ENCODE measurements at regions not wholly inside any gene's neighbourhood (a gene's known extent, or its start where the extent isn't known, plus 50 kb on each side); places are given as distances from the start of the nearest gene placed in this dataset.
A peak's percentile ranks its signal among the peaks of the same experiment; 100 is the strongest.

GRCh38 chr21:18488252-18488651 lies 84.7 kb upstream of the TMPRSS15 start:
- ChIA-PET CTCF (no interaction called here), POLR2A (no interaction called here)
- Histone ChIP-seq H3K27me3 (ENCODE audit: control insufficient read depth in 2 of 2, insufficient read depth in 2 of 2, low read length in 2 of 2) (no peaks in the 10 kb centered on the region), H3K27ac (ENCODE audit: low read depth, low read length) (no peak overlapping the region), H3K4me3 (ENCODE audit: low read length) (no peak overlapping the region), H3K4me1 (ENCODE audit: control insufficient read depth in 2 of 2, insufficient read depth in 2 of 2, low read length in 2 of 2) (no peaks in the 10 kb centered on the region), H3K9me3 (ENCODE audit: control insufficient read depth in 2 of 3, low read length in 3 of 3) (no peaks in the 10 kb centered on the region), H3K36me3 (ENCODE audit: control insufficient read depth in 2 of 3, insufficient read depth in 3 of 3, low read length in 3 of 3) (no peaks in the 10 kb centered on the region)
- Mint-ChIP-seq H3K27ac (no peak overlapping the region), H3K4me3 (no peak overlapping the region), H3K36me3 (no peaks in the 10 kb centered on the region), H3K4me1 (no peaks in the 10 kb centered on the region), H3K27me3 (no peaks in the 10 kb centered on the region), H3K9me3 (peaks cover 0 to 2% (median 0%) of the 10 kb centered on the region in 11 donors)
- ATAC-seq (no peak), DNase-seq (no peak)
- intact Hi-C loops (cut with micrococcal nuclease): no loop called here

GRCh38 chr21:18493422-18493821 lies 89.8 kb upstream of the TMPRSS15 start:
- Mint-ChIP-seq H3K36me3 (no peaks in the 10 kb centered on the region), H3K27me3 (no peaks in the 10 kb centered on the region), H3K9me3 (peaks cover 0 to 3% (median 0%) of the 10 kb centered on the region in 11 donors), H3K27ac (no peak overlapping the region), H3K4me3 (no peak overlapping the region), H3K4me1 (no peaks in the 10 kb centered on the region)
- Histone ChIP-seq H3K9me3 (ENCODE audit: control insufficient read depth in 2 of 3, low read length in 3 of 3) (no peaks in the 10 kb centered on the region), H3K27ac (ENCODE audit: low read depth, low read length) (no peak overlapping the region), H3K4me1 (ENCODE audit: control insufficient read depth in 2 of 2, insufficient read depth in 2 of 2, low read length in 2 of 2) (no peaks in the 10 kb centered on the region), H3K4me3 (ENCODE audit: low read length) (no peak overlapping the region), H3K36me3 (ENCODE audit: control insufficient read depth in 2 of 3, insufficient read depth in 3 of 3, low read length in 3 of 3) (no peaks in the 10 kb centered on the region), H3K27me3 (ENCODE audit: control insufficient read depth in 2 of 2, insufficient read depth in 2 of 2, low read length in 2 of 2) (no peaks in the 10 kb centered on the region)
- POLR2A ChIA-PET: no interaction called here
- ATAC-seq (no peak), DNase-seq (no peak)
- CTCF ChIA-PET: no interaction called here
- intact Hi-C loops (cut with micrococcal nuclease): no loop called here

DNA sequence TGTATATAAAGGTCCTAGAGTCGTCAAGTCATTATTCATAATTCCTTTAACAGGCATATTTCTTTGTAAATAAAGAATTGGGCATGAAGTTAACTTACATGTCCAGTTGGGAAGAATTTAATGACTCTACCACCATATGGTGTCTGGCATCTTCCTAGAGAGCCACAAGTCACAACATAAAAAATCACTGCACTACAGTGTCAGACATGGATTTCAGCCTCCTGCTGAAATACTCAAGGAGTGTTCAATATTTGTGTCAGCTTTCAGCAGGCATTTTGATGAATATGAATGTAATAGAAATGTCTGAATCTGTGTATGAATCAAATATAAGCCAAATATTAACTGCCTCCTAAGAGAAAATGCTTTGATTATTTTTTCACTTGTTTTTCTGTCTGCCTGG lies 91.9 kb upstream of the TMPRSS15 start:
- H3K4me1 ChIP-seq (ENCODE audit: control insufficient read depth in 2 of 2, insufficient read depth in 2 of 2, low read length in 2 of 2): no peaks in the 10 kb centered on the region
- Mint-ChIP-seq H3K36me3 (no peaks in the 10 kb centered on the region), H3K4me1 (no peaks in the 10 kb centered on the region), H3K27ac (no peak overlapping the region), H3K9me3 (peaks cover 0 to 3% (median 0%) of the 10 kb centered on the region in 11 donors), H3K27me3 (no peaks in the 10 kb centered on the region), H3K4me3 (no peak overlapping the region)
- CTCF ChIA-PET: no interaction called here
- no peaks in the 10 kb centered on the region for H3K9me3 ChIP-seq (ENCODE audit: control insufficient read depth in 2 of 3, low read length in 3 of 3)
- DNase-seq (no peak), ATAC-seq (no peak)
- POLR2A ChIA-PET: no interaction called here
- intact Hi-C loops (cut with micrococcal nuclease): no loop called here
- no peak overlapping the region for H3K27ac ChIP-seq (ENCODE audit: low read depth, low read length)
- H3K36me3 ChIP-seq (ENCODE audit: control insufficient read depth in 2 of 3, insufficient read depth in 3 of 3, low read length in 3 of 3): no peaks in the 10 kb centered on the region
- no peaks in the 10 kb centered on the region for H3K27me3 ChIP-seq (ENCODE audit: control insufficient read depth in 2 of 2, insufficient read depth in 2 of 2, low read length in 2 of 2)
- H3K4me3 ChIP-seq (ENCODE audit: low read length): no peak overlapping the region

DNA sequence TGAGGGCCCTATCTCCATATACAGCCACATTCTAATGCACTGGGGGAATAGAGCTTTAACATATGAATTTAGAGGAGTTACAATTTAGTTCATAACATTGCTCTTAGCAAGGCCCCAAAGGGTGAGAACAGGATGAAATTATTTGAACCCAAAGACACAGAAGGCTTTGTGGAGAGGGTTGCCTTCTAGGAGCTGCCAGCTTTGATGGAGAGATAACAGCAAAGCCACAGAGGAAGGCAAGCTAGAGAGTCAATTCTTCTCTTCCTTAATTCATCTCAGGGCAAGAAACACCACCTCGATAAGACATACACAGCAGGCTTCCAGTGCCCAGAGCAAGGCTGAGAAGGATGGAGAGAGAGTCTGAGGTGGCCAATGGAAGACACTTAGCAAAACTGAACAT lies 94.8 kb upstream of the TMPRSS15 start:
- H3K27ac Mint-ChIP-seq: no peak overlapping the region
- peaks cover 0 to 3% (median 0%) of the 10 kb centered on the region in 7 donors for H3K4me1 Mint-ChIP-seq
- H3K9me3 Mint-ChIP-seq: peaks cover 0 to 5% (median 0%) of the 10 kb centered on the region in 11 donors
- Histone ChIP-seq H3K27me3 (ENCODE audit: control insufficient read depth in 2 of 2, insufficient read depth in 2 of 2, low read length in 2 of 2) (no peaks in the 10 kb centered on the region), H3K4me1 (ENCODE audit: control insufficient read depth in 2 of 2, insufficient read depth in 2 of 2, low read length in 2 of 2) (no peaks in the 10 kb centered on the region), H3K27ac (ENCODE audit: low read depth, low read length) (no peak overlapping the region), H3K9me3 (ENCODE audit: control insufficient read depth in 2 of 3, low read length in 3 of 3) (no peaks in the 10 kb centered on the region), H3K36me3 (ENCODE audit: control insufficient read depth in 2 of 3, insufficient read depth in 3 of 3, low read length in 3 of 3) (no peaks in the 10 kb centered on the region), H3K4me3 (ENCODE audit: low read length) (no peak overlapping the region)
- intact Hi-C loops (cut with micrococcal nuclease): no loop called here
- ATAC-seq (no peak), DNase-seq (no peak)
- no peaks in the 10 kb centered on the region for H3K27me3 Mint-ChIP-seq
- ChIA-PET POLR2A (no interaction called here), CTCF (no interaction called here)
- H3K4me3 Mint-ChIP-seq: no peak overlapping the region
- H3K36me3 Mint-ChIP-seq: no peaks in the 10 kb centered on the region

DNA sequence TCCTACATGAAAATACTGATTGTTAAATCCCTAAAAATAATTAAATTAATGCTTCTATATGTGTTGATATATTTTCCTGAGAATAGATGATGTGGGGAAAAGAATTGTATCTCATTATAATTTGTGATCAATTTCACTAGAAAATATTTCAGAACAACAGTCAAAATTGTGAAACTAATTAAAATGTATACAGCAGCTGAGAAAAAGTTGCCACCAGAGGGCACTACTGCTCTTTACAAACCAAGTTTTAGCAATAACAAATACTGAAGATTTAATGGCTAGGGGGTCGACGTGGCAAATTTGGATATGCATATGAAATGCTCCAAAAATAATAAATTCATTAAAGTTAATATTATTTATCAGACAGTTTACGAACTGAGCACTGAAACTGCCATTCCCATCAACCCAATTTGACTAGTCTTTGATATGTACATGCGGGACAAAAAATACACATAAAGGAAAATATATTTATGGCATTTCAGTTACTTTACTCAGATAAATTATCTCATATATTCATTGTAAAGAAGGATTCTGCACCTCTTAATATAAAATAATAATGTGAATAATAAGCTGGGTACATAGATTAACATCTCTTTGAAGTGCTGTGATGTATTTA lies 96.3 kb upstream of the TMPRSS15 start:
- Mint-ChIP-seq H3K36me3 (no peaks in the 10 kb centered on the region), H3K4me1 (peaks cover 0 to 3% (median 0%) of the 10 kb centered on the region in 7 donors), H3K4me3 (no peak overlapping the region), H3K27ac (no peak overlapping the region), H3K27me3 (no peaks in the 10 kb centered on the region), H3K9me3 (peaks cover 0 to 8% (median 0%) of the 10 kb centered on the region in 11 donors)
- no peak for ATAC-seq
- ChIA-PET POLR2A (no interaction called here), CTCF (no interaction called here)
- no peak overlapping the region for H3K4me3 ChIP-seq (ENCODE audit: low read length)
- H3K27ac ChIP-seq (ENCODE audit: low read depth, low read length): no peak overlapping the region
- no peaks in the 10 kb centered on the region for H3K4me1 ChIP-seq (ENCODE audit: control insufficient read depth in 2 of 2, insufficient read depth in 2 of 2, low read length in 2 of 2)
- intact Hi-C loops (cut with micrococcal nuclease): no loop called here
- no peaks in the 10 kb centered on the region for H3K27me3 ChIP-seq (ENCODE audit: control insufficient read depth in 2 of 2, insufficient read depth in 2 of 2, low read length in 2 of 2)
- no peaks in the 10 kb centered on the region for H3K36me3 ChIP-seq (ENCODE audit: control insufficient read depth in 2 of 3, insufficient read depth in 3 of 3, low read length in 3 of 3)
- no peaks in the 10 kb centered on the region for H3K9me3 ChIP-seq (ENCODE audit: control insufficient read depth in 2 of 3, low read length in 3 of 3)
- DNase-seq: peak in 4 of 9 donors; percentile 2 to 22 (median 10)

GRCh38 chr21:18518054-18518481 lies 114.5 kb upstream of the TMPRSS15 start:
- Mint-ChIP-seq H3K4me3 (no peak overlapping the region), H3K36me3 (no peaks in the 10 kb centered on the region), H3K9me3 (peaks cover 0 to 7% (median 0%) of the 10 kb centered on the region in 11 donors), H3K27me3 (no peaks in the 10 kb centered on the region), H3K4me1 (no peaks in the 10 kb centered on the region), H3K27ac (no peak overlapping the region)
- Histone ChIP-seq H3K9me3 (ENCODE audit: control insufficient read depth in 2 of 3, low read length in 3 of 3) (no peaks in the 10 kb centered on the region), H3K27ac (ENCODE audit: low read depth, low read length) (no peak overlapping the region), H3K4me3 (ENCODE audit: low read length) (no peak overlapping the region), H3K27me3 (ENCODE audit: control insufficient read depth in 2 of 2, insufficient read depth in 2 of 2, low read length in 2 of 2) (no peaks in the 10 kb centered on the region), H3K36me3 (ENCODE audit: control insufficient read depth in 2 of 3, insufficient read depth in 3 of 3, low read length in 3 of 3) (no peaks in the 10 kb centered on the region), H3K4me1 (ENCODE audit: control insufficient read depth in 2 of 2, insufficient read depth in 2 of 2, low read length in 2 of 2) (no peaks in the 10 kb centered on the region)
- intact Hi-C loops (cut with micrococcal nuclease): no loop called here
- ChIA-PET CTCF (no interaction called here), POLR2A (no interaction called here)
- ATAC-seq (no peak), DNase-seq (no peak)

DNA sequence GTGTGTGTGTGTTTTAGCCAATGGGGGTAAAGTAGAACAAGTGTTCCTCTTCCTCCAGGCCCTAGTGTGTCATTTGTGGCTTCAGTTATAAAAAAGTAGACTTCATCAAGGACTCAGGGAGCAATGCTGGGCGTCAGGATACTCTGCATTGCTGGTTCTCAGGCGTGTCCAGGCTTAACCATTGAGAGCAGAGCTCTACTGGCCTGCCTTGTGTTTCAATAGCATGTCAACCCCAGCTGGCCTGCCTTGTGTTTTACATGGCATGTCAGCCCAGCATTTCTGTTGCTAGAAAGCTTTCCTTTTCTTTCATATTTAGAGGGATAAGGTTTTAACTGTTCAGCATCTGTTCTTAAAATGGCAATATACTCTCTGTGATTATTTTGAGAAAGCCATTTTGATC lies 117.6 kb upstream of the TMPRSS15 start:
- intact Hi-C loops (cut with micrococcal nuclease): no loop called here
- H3K4me3 Mint-ChIP-seq: no peak overlapping the region
- H3K9me3 Mint-ChIP-seq: peaks cover 0 to 7% (median 0%) of the 10 kb centered on the region in 11 donors
- ChIA-PET CTCF (no interaction called here), POLR2A (no interaction called here)
- Histone ChIP-seq H3K27me3 (ENCODE audit: control insufficient read depth in 2 of 2, insufficient read depth in 2 of 2, low read length in 2 of 2) (no peaks in the 10 kb centered on the region), H3K36me3 (ENCODE audit: control insufficient read depth in 2 of 3, insufficient read depth in 3 of 3, low read length in 3 of 3) (no peaks in the 10 kb centered on the region), H3K4me1 (ENCODE audit: control insufficient read depth in 2 of 2, insufficient read depth in 2 of 2, low read length in 2 of 2) (no peaks in the 10 kb centered on the region), H3K27ac (ENCODE audit: low read depth, low read length) (no peak overlapping the region), H3K4me3 (ENCODE audit: low read length) (no peak overlapping the region), H3K9me3 (ENCODE audit: control insufficient read depth in 2 of 3, low read length in 3 of 3) (no peaks in the 10 kb centered on the region)
- H3K36me3 Mint-ChIP-seq: no peaks in the 10 kb centered on the region
- ATAC-seq (no peak), DNase-seq (no peak)
- H3K27ac Mint-ChIP-seq: no peak overlapping the region
- no peaks in the 10 kb centered on the region for H3K4me1 Mint-ChIP-seq
- no peaks in the 10 kb centered on the region for H3K27me3 Mint-ChIP-seq
